GM19324 (cell line): ENCODE measurements at regions not wholly inside any gene's neighbourhood (a gene's known extent, or its start where the extent isn't known, plus 50 kb on each side); places are given as distances from the start of the nearest gene placed in this dataset.
A peak's percentile ranks its signal among the peaks of the same experiment; 100 is the strongest.
"Not testable (repeated sequence)": the region's sequence is repeated elsewhere in the genome, so short reads cannot be mapped to it uniquely, and the experiment has no call there.

ENCODE experiments used
- ATAC-seq: cut with Tn5 transposase; IDR thresholded peaks from one replicate; pipeline ENCODE4 v1.9.1; 2021; ENCODE audit warnings: mild to moderate bottlenecking, moderate library complexity; ENCODE audit not compliant: unreplicated experiment, low FRiP score

DNA sequence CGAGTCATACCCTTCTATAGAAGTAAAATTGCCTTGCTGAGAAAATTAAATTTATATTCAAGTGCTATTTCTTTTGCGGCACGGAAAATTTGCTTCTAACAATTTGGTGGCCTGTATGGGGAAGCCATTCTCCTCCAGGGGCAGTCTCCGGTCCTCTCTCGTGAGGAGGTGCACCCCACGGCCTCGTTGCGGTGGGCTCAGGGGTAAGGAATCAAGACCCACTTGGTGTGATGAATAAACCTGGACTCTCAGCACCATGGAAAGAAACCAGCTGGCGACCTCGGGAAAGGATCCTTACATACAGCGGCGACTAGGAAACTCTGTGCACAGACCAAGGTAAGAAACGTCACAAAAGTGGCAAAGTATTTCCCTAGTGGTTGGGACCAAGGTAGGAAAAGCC, 252.9 kb downstream of the DPY19L2 start:
- ATAC-seq = no peak

GRCh38 chr12:63410197-63410596, 258.1 kb downstream of the DPY19L2 start:
- no peak for ATAC-seq

DNA sequence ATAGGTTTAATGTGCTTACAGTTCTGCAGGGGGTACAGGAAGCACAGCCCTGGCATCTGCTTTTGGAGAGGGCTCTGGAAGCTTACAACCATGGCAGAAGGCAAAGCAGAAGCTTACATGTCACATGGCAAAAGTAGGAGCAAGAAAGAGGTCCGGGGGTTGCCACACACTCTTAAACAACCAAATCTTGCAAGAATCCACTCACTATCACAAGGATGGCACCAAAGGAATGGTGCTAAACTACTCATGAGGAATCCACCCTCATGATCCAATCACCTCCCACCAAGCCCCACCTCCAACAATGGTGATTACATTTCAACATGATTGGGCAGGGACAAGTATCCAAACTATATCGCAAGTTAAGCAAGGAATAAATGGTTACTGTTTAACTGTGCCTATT, 255.8 kb upstream of the AVPR1A start:
- ATAC-seq = no peak

GRCh38 chr12:63404611-63405010, 253.6 kb upstream of the AVPR1A start:
- ATAC-seq = no peak

GRCh38 chr12:63403256-63403655, 252.3 kb upstream of the AVPR1A start:
- ATAC-seq = no peak

DNA sequence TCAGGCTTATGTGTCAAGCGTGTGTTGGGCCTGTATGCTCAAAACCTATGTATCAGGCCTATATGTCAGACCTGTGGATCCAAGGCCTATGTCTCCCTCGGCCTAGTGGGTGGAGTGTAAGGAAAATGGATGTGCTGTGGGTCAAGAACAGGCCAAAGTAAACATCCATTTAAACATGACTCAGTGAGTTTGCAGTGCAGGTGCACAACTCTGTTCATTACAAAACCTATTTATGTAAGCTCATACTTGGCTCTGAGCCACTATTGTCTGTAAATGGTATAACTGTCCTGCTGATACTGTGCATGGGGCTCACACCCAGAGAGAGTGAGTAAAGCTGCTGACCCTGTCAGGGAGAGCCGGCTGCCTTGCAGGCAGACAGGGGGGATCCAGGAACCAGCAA, 249.7 kb upstream of the AVPR1A start:
- ATAC-seq = no peak

DNA sequence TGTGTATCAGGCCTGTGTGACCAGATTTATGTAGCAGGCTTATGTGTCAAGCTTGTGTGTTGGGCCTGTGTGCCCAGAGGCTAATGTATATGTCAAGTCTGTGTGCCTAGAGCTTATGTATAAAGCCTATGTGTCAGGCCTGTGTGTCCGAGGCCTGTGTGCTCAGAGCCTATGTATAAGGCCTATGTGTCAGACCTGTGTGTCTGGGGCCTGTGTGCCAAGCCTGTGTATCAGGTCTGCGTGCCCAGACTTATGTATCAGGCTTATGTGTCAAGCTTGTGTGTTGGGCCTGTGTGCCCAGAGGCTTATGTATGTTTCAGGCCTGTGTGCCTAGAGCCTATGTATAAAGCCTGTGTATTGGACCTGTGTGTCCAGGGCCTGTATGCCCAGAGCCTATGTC, 249.3 kb upstream of the AVPR1A start:
- no peak for ATAC-seq

GRCh38 chr12:63397807-63398206, 246.8 kb upstream of the AVPR1A start:
- no peak for ATAC-seq

DNA sequence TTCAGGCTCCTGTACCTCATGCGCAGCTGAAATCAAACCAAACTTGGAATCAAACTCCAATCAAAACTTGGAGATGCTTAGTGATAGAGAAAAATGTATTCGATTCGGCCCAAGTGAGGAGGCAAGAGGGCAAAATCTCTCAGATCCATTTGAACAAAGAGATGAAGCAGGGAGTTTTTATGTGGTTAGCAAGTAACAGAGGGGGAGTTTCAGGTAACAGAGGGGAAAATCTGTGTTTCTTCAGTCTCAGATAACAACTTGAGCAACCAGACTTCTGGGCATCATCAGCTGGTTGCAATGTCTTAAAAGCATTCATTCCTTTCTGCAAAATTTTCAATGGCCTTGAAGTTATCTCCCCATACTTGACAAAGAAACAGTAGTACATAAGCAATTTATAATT, 245.1 kb upstream of the AVPR1A start:
- ATAC-seq = no peak

DNA sequence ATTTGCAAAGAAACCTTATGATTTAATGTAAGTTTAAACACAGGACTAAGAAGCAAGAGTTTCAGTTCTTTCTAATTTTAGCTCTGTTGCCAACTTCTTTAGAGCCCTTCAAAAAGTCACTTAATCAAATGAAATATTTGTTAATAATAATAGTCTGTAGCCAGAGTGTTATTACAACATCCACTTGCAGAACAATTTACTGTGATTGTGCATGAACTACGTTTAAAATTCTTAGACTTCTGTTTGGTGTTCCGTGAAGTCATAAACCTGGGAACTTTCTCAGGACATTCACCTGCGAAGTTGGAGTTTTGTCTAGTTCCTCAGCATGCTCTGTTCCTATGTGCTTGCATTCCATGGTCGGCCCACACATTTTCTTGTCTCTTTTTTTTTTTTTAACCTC, 244.0 kb upstream of the AVPR1A start:
- no peak for ATAC-seq

DNA sequence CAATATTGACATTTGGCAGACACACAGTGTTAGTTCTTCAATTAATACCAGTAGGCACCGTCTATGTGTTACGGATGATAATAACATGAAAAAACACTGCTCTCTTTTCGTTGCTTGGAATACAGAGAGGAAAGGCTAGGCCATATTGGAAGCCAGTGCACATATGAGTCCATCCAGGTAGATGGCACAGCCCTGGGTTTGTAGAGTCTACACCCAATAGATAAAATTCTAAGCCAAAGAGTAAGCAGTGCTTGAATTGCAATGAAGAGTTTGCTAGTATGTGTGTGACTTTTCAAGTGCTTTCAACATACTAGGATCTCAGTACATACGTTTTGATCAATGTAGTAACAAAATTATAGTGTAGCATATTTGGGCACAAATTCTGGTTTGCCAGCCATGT, 243.3 kb upstream of the AVPR1A start:
- no peak for ATAC-seq

DNA sequence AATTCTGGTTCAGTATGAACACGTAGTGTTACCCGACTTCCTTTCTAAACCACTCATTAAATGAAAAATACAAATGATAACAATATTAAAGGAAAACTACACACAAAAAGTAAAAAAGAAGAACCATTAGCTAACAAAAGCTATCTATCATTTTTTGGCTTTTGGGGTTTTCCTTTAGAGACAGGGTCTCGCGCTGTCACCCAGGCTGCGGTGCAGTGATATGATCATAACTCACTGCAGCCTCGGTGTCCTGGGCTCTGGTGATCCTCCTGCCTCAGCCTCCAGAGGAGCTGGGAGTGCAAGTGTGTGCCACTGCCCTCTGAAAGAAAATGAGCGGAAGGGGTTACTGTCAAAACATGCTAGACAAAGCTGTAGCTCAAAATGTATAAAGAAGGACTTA, 238.2 kb upstream of the AVPR1A start:
- no peak for ATAC-seq

- no peak for ATAC-seq
Measured at GRCh38 chr12:63387771-63388170, 236.8 kb upstream of the AVPR1A start.

DNA sequence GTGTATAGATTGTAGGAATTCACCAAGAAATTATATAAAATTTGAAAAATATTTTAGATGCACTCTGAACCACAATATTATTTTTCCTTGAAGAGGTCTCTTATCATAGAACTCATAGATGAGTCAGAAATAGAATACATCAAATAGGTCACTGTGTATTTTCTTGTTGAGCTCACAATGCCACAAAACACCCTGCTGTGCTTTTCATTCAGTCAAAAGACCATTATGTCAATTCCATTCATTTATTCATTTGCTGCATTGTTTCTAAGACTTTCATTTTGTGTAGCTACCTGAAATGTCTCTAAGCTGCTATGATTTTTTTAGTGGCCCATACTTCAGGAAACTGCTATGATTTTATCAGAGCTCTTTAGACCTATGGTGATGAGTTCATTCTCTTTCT, 231.9 kb upstream of the AVPR1A start:
- no peak for ATAC-seq

DNA sequence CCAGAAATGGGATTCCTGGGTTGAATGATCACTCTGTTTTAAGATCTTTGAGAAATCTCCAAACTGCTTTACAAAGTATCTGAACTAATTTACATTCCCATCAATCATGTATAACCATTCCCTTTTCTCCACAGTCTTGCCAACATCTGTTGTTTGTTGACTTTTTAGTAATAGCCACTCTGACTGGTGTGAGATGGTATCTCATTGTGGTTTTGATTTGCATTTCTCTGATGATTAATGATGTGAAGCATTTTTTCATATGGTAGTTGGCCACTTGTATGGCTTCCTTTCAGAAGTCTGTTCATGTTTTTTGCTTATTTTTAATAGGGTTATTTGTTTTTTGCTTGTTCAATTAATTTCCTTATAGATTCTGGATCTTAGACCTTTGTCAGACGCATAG, 211.8 kb upstream of the AVPR1A start:
- ATAC-seq = no peak

DNA sequence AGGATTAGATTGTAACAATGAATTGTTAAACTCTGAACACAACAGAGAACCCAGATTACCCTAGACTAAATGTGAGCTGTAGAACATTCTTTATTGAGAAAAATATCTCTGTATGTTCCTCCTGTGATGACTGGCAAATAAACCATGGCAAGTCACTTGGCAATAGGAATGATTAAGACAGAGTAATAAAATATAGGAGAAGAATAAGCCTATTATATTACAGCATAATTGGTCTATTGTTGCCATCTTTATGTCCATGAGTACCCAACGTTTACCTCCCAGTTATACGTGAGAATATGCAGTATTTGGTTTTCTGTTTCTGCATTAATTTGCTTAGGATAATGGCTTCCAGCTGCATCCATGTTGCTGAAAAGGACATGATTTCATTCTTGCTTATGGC, 211.2 kb upstream of the AVPR1A start:
- ATAC-seq = no peak

- ATAC-seq = no peak
Measured at GRCh38 chr12:63354969-63355368, 204.0 kb upstream of the AVPR1A start.

DNA sequence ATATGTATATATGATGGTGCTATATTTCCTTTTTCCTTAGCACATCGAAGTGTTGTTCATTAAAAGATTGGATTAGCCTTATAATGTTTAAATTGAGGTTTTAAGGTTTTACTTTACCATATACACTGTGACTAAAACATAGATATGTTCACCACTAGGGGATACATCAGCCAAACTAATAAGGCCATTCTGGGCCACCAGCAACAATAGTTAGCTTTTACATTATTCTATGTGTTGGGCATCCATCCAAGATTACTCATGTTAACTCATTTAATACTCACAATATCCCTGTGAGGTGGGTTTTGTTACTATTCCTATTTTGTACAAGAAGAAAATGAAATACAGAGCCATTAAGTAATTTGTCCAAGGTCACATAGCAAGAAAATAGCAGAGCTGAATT, 202.6 kb upstream of the AVPR1A start:
- no peak for ATAC-seq

DNA sequence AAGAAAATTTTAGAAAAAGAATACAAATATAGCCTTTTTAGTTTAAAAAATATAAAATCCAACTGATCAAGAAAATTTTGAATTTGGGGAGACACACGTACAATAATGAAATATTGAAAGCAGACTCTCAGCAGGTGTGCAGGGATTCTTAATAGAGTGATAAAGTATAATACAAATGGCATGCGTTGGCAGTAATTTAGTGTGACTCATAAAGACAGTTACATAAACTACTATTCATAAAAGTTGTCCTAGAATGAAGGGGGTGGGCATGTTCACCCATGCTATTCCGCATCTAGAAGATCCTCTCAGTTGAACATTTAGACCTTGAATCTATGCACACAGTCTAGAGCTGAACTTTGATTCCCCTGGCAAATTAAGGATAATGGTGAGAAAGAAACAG, 200.4 kb upstream of the AVPR1A start:
- ATAC-seq = no peak

GRCh38 chr12:63348556-63348955, 197.6 kb upstream of the AVPR1A start:
- ATAC-seq = no peak

GRCh38 chr12:63337158-63337557, 186.2 kb upstream of the AVPR1A start:
- ATAC-seq = not testable (repeated sequence)

DNA sequence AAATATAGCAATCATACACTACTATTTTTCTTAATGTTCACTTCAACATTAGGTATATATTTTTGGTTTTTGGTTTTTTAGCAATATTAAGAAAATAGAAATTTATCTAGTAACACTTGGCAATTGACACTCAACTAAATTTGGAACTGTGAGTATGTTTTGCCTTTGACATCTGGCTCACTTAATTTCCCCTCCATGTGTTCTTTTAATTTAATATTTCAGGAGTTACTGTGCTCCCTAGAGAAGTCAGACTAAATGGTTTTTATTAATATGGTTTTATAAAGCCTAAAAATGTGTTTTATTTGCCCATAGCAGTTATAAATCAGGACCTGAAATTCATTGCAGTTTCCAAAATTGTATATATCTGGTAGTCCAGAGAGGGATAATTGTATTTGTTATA, 175.3 kb upstream of the AVPR1A start:
- no peak for ATAC-seq

GRCh38 chr12:63325757-63326156, 174.8 kb upstream of the AVPR1A start:
- ATAC-seq = no peak

GRCh38 chr12:63323942-63324341, 172.9 kb upstream of the AVPR1A start:
- ATAC-seq = peak; percentile 43
